Adrenal gland (tissue), 9 donors: ENCODE measurements at regions not wholly inside any gene's neighbourhood (a gene's known extent, or its start where the extent isn't known, plus 50 kb on each side); places are given as distances from the start of the nearest gene placed in this dataset.
"Not testable (repeated sequence)": the region's sequence is repeated elsewhere in the genome, so short reads cannot be mapped to it uniquely, and the experiment has no call there.

Experiments
- DNase-seq, 7 donors: peaks; one replicate each; pipeline ENCODE4 v3.0.0-alpha.2; 2019 to 2020
- H3K27ac ChIP-seq, 5 donors: fragments of 200-600 bp; sonication (generic) in 4 of 5; 1 replicate in 3 of 5; 2 replicates in 2 of 5; pipeline versions ENCODE4 v1.5.1 to v1.8.0; 2016 to 2020; ENCODE audit warnings: mild to moderate bottlenecking in 1 of 5
- H3K27me3 ChIP-seq: fragments of 200-600 bp; 2 replicates; pipeline ENCODE4 v1.8.0; 2021
- H3K36me3 ChIP-seq, 2 donors: fragments of 200-600 bp; replicated peaks in 1 of 2; 1 replicate in 1 of 2; 2 replicates in 1 of 2; pipeline versions ENCODE4 v1.5.1 to v1.8.0; 2018 to 2022
- H3K4me1 ChIP-seq, 2 donors: fragments of 200-600 bp; replicated peaks in 1 of 2; 1 replicate in 1 of 2; 2 replicates in 1 of 2; pipeline versions ENCODE4 v1.5.1 to v1.8.0; 2018 to 2021
- H3K4me3 ChIP-seq, 4 donors: fragments of 200-600 bp; sonication (generic) in 3 of 4; one replicate each; pipeline ENCODE4 v1.5.1; 2016 to 2018
- H3K9me3 ChIP-seq, 3 donors: fragments of 200-600 bp; sonication (generic) in 1 of 3; replicated peaks in 1 of 3; 1 replicate in 2 of 3; 2 replicates in 1 of 3; pipeline versions ENCODE4 v1.5.1 to v1.8.0; 2016 to 2021
- POLR2A ChIP-seq, 2 donors: fragments of 450-650 bp; IDR thresholded peaks; one replicate each; pipeline ENCODE4 v1.6.1; 2017; ENCODE audit warnings: antibody characterized with exemption in 2 of 2, mild to moderate bottlenecking in 2 of 2, moderate library complexity in 1 of 2
- WGBS, 4 donors: extraction: QIAGEN DNeasy Blood & Tissue Kit in 2 of 4; methylation state at CpG; one replicate each; pipeline versions ENCODE4 v1.1.5 to v1.1.7; 2013 to 2017; 5-methylcytosine and 5-hydroxymethylcytosine counted together
- intact Hi-C, 2 donors: fragments of 100-400 bp; cut with DNase I; formaldehyde crosslinking; loops; one replicate each; pipeline versions ENCODE4 v1.14.1 to v1.15.0; 2022 to 2023
- TF ChIP-seq, protein P1 (sequence below), 6 experiments: fragments of 450-650 bp in 4 of 6; fragments of 200-600 bp in 2 of 6; sonication (generic) in 1 of 6; IDR thresholded peaks; 1 replicate in 5 of 6; 2 replicates in 1 of 6; pipeline versions ENCODE4 v1.5.1 to v1.8.0; 2016 to 2021; ENCODE audit warnings: antibody characterized with exemption in 6 of 6, mild to moderate bottlenecking in 2 of 6, moderate library complexity in 1 of 6
- donor health status: healthy with polysubstance abuse.
- donor health status: Bipolar disorder and iron deficiency.
- donor health status: DM: yes; HTN: yes; CAD: no.
- donor health status: DM: no; HTN: no; CAD: no.
- donor health status: DM: no; HTN: no; CAD: no.

DNA sequence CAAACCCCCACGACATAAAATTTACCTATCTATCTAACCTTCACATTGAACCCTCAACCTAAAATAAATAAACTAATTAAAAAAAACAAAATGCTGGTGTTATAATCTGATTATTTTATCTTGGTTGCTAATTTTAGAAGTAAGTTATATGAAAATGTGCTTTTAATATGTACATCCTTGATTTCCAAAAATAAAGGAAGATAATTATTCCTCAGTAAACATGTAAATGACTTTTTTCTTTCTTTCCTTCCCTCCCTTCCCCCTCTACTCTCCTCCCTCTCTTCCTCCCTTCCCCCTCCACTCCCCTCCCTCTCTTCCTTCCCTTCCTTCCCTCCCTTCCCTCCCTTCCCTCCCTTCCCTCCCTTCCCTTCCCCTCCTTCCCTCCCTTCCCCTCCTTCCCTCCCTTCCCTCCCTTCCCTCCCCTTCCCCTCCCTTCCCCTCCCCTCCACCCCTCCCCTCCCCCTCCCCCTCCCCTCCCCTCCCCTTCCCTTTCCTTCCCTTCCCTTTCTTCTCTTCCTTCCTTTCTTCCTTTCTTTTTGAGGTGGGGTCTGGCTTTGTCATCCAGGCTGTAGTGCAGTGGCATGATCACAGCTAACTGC is 180.0 kb upstream of the GIMD1 start:
- no peak for DNase-seq
- no peak overlapping the region for H3K4me3 ChIP-seq
- WGBS, 4 donors = 48 to 69% (median 63%) methylated on average over 1 of the region's 1 CpG
- TF ChIP-seq, protein P1, sequence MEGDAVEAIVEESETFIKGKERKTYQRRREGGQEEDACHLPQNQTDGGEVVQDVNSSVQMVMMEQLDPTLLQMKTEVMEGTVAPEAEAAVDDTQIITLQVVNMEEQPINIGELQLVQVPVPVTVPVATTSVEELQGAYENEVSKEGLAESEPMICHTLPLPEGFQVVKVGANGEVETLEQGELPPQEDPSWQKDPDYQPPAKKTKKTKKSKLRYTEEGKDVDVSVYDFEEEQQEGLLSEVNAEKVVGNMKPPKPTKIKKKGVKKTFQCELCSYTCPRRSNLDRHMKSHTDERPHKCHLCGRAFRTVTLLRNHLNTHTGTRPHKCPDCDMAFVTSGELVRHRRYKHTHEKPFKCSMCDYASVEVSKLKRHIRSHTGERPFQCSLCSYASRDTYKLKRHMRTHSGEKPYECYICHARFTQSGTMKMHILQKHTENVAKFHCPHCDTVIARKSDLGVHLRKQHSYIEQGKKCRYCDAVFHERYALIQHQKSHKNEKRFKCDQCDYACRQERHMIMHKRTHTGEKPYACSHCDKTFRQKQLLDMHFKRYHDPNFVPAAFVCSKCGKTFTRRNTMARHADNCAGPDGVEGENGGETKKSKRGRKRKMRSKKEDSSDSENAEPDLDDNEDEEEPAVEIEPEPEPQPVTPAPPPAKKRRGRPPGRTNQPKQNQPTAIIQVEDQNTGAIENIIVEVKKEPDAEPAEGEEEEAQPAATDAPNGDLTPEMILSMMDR (IDR thresholded peaks at IDR 0.05) = no peak
- no peak for TF ChIP-seq POLR2A (IDR thresholded peaks at IDR 0.05)
- H3K36me3 ChIP-seq = no peaks in the 10 kb centered on the region
- H3K27me3 ChIP-seq = no peaks in the 10 kb centered on the region
- no peaks in the 10 kb centered on the region for H3K4me1 ChIP-seq
- no peak overlapping the region for H3K27ac ChIP-seq
- H3K9me3 ChIP-seq = no peaks in the 10 kb centered on the region
- intact Hi-C loops = no loop called here

DNA sequence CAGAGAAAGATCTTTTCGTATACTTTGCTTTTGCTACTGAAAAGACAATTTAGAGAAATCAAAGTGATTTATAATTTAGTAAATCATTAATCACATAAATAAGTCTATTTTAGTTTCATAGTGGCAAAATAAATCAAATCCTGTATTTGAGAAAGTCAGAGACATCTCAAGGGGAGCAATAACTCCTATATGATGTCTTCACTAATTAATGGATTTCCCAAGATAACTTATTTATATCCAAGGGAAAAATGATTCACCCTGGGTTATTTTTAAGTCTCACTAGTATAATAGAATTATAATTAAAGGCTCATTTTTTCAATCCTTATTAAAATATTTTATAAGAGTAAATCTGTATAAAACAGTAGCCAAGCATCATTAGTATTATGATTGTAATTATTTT is 177.8 kb upstream of the GIMD1 start:
- WGBS, 4 donors = 46 to 56% (median 53%) methylated on average over 1 of the region's 1 CpG
- H3K36me3 ChIP-seq = no peaks in the 10 kb centered on the region
- H3K27me3 ChIP-seq = no peaks in the 10 kb centered on the region
- TF ChIP-seq, protein P1 (IDR thresholded peaks at IDR 0.05) = no peak
- TF ChIP-seq POLR2A (IDR thresholded peaks at IDR 0.05) = no peak
- no peaks in the 10 kb centered on the region for H3K9me3 ChIP-seq
- H3K4me3 ChIP-seq = no peak overlapping the region
- no peak for DNase-seq
- H3K4me1 ChIP-seq = no peaks in the 10 kb centered on the region
- intact Hi-C loops = no loop called here
- no peak overlapping the region for H3K27ac ChIP-seq

DNA sequence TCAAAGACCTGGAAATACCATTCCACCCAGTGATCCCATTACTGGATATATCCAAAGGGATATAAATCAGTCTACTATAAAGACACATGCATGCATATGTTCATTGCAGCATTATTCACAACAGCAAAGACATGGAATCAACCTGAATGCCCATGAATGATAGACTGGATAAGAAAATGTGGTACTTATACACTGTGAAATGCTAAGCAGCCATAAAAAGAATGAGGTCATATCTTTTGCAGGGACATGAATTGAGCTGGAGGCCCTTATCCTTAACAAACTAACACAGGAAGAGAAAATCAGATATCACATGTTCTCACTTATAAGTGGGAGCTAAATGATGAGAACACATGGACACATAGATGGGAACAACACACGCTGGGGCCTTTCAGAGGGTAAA is 174.0 kb upstream of the GIMD1 start:
- H3K27ac ChIP-seq, H3K4me3 ChIP-seq, H3K27me3 ChIP-seq, H3K9me3 ChIP-seq, H3K36me3 ChIP-seq, DNase-seq, intact Hi-C loops, H3K4me1 ChIP-seq: not testable (repeated sequence)
- WGBS, 4 donors = 71 to 86% (median 80%) methylated on average over 1 of the region's 1 CpG

DNA sequence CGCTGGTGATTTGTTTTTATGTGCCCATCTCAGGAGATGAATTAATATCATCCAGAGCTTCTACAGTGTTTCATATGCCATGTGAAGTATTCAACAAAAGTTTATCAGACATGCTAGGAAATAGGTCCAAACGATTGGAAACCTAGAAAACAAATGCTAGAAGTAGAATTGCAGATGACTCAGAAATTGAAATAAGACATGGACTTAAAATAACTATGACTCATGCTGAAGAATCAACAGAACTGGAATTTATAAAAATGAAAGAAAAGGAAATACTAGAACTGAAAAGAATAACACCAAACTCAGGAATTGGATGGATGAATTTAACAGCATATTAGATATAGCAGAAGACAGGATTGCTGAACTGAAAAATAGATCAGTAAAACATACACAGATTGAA is 172.7 kb upstream of the GIMD1 start:
- no peaks in the 10 kb centered on the region for H3K27me3 ChIP-seq
- H3K9me3 ChIP-seq = no peaks in the 10 kb centered on the region
- TF ChIP-seq, protein P1 (IDR thresholded peaks at IDR 0.05) = no peak
- no peak for TF ChIP-seq POLR2A (IDR thresholded peaks at IDR 0.05)
- H3K4me3 ChIP-seq = no peak overlapping the region
- intact Hi-C loops = no loop called here
- no peak for DNase-seq
- no peaks in the 10 kb centered on the region for H3K36me3 ChIP-seq
- 55 to 67% (median 60%) methylated on average over 2 of the region's 2 CpGs for WGBS, 4 donors
- H3K4me1 ChIP-seq = no peaks in the 10 kb centered on the region
- H3K27ac ChIP-seq = no peak overlapping the region

DNA sequence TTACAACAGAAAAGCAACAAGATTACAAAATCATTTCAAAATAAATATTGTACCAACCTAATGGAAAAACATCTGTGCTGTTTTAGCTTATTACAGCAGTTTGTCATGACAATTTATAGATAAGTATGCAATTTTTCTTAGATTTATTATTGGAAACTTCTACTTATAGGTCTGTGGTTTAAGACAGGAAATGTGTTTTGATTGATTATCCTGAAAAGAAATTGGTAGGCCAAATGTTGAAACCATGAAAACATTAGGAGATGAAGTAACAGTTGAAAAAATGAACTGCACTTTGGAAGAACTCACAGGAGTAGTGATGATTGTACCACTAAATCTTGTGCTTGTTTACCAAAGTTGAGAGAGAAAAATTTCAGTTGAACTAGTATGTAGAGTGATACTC is 162.2 kb upstream of the GIMD1 start:
- Histone ChIP-seq H3K27me3 (no peaks in the 10 kb centered on the region), H3K27ac (no peak overlapping the region), H3K36me3 (no peaks in the 10 kb centered on the region), H3K4me3 (no peak overlapping the region), H3K4me1 (no peaks in the 10 kb centered on the region), H3K9me3 (no peaks in the 10 kb centered on the region)
- DNase-seq = no peak
- intact Hi-C loops = no loop called here
- TF ChIP-seq POLR2A (IDR thresholded peaks at IDR 0.05) = no peak
- TF ChIP-seq, protein P1 (IDR thresholded peaks at IDR 0.05) = no peak
